Neural cell (in vitro differentiated cells): ENCODE measurements at regions not wholly inside any gene's neighbourhood (a gene's known extent, or its start where the extent isn't known, plus 50 kb on each side); places are given as distances from the start of the nearest gene placed in this dataset.

Experiments
- POLR2AphosphoS5 ChIP-seq: IDR thresholded peaks from 2 replicates; pipeline ENCODE4 v1.6.1; 2012
- TF ChIP-seq, protein P1 (sequence below): fragments of 450-650 bp; IDR thresholded peaks from 2 replicates; pipeline ENCODE4 v1.5.1; 2014; ENCODE audit warnings: antibody characterized with exemption, mild to moderate bottlenecking, moderate library complexity; ENCODE audit not compliant: poor library complexity, severe bottlenecking

DNA sequence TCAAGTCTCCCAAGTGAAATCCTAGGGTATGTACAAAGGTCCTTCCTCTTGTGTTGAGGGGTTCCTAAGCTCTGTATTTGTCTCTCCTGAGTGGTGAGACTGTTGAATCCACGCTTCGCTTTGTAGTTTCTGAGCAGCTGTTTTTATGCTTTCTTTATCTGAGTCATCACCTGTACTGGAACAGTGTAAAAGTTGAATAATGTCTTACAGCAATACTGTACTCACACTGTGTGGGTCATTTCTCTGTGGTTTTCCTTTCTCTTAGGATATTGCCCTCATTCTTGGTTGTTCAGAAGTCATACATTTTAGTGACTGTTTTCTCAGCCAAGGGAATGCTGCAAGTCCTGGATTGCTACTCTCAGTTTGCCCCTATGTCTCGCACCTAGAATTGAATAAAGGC, 1596.6 kb downstream of the SLITRK5 start:
- TF ChIP-seq, protein P1, sequence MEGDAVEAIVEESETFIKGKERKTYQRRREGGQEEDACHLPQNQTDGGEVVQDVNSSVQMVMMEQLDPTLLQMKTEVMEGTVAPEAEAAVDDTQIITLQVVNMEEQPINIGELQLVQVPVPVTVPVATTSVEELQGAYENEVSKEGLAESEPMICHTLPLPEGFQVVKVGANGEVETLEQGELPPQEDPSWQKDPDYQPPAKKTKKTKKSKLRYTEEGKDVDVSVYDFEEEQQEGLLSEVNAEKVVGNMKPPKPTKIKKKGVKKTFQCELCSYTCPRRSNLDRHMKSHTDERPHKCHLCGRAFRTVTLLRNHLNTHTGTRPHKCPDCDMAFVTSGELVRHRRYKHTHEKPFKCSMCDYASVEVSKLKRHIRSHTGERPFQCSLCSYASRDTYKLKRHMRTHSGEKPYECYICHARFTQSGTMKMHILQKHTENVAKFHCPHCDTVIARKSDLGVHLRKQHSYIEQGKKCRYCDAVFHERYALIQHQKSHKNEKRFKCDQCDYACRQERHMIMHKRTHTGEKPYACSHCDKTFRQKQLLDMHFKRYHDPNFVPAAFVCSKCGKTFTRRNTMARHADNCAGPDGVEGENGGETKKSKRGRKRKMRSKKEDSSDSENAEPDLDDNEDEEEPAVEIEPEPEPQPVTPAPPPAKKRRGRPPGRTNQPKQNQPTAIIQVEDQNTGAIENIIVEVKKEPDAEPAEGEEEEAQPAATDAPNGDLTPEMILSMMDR = no peak
- no peak for TF ChIP-seq POLR2AphosphoS5
